ENCODE measurements at regions not wholly inside any gene's neighbourhood (a gene's known extent, or its start where the extent isn't known, plus 50 kb on each side); places are given as distances from the start of the nearest gene placed in this dataset.
"Not testable (repeated sequence)": the region's sequence is repeated elsewhere in the genome, so short reads cannot be mapped to it uniquely, and the experiment has no call there.

DNA sequence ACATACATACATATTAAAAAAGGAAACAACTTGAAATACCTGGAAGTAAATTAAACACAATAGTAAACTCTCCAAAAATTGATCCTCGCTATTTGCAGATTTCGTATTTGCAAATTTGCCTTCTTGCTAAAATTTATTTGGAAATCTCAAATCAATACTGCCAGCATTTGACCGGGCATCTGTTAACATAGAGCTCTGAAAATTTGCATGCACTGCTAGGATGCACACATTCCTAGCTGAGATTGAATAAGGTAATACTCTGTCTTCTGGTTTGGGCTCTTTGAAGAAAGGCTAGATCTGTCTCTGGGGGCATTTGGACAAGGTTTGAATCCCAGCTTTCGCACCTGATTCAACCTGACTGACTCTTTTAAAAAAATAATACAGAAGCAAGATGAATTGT is 729.1 kb upstream of the MGAT4C start:
- no peaks in the 10 kb centered on the region for H3K36me3 ChIP-seq
- TF ChIP-seq POLR2A (IDR thresholded peaks at IDR 0.05) (no peak), POLR2AphosphoS5 (IDR thresholded peaks at IDR 0.05) (no peak)
- TF ChIP-seq, protein P1, sequence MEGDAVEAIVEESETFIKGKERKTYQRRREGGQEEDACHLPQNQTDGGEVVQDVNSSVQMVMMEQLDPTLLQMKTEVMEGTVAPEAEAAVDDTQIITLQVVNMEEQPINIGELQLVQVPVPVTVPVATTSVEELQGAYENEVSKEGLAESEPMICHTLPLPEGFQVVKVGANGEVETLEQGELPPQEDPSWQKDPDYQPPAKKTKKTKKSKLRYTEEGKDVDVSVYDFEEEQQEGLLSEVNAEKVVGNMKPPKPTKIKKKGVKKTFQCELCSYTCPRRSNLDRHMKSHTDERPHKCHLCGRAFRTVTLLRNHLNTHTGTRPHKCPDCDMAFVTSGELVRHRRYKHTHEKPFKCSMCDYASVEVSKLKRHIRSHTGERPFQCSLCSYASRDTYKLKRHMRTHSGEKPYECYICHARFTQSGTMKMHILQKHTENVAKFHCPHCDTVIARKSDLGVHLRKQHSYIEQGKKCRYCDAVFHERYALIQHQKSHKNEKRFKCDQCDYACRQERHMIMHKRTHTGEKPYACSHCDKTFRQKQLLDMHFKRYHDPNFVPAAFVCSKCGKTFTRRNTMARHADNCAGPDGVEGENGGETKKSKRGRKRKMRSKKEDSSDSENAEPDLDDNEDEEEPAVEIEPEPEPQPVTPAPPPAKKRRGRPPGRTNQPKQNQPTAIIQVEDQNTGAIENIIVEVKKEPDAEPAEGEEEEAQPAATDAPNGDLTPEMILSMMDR (IDR thresholded peaks at IDR 0.05), result no peak
- H3K4me3 ChIP-seq, result no peak overlapping the region
- no peak overlapping the region for H3K27ac ChIP-seq
- no peaks in the 10 kb centered on the region for H3K27me3 ChIP-seq (replicated peaks; ENCODE audit: insufficient read depth)
- H3K4me1 ChIP-seq (replicated peaks), result no peaks in the 10 kb centered on the region
- H3K9me3 ChIP-seq, result no peaks in the 10 kb centered on the region
- no peak for DNase-seq (ENCODE audit: low spot score)
- intact Hi-C loops (cut with DNase I), result no loop called here
- WGBS, result 94% methylated on average over 4 of the region's 4 CpGs

GRCh38 chr12:86970595-86970994 is 714.4 kb upstream of the MGAT4C start:
- DNase-seq (ENCODE audit: low spot score); intact Hi-C loops (cut with DNase I); H3K4me3 ChIP-seq; H3K4me1 ChIP-seq (replicated peaks); H3K27me3 ChIP-seq (replicated peaks; ENCODE audit: insufficient read depth); H3K27ac ChIP-seq; H3K36me3 ChIP-seq; H3K9me3 ChIP-seq: not testable (repeated sequence)
- WGBS, result 85% methylated on average over 7 of the region's 7 CpGs

DNA sequence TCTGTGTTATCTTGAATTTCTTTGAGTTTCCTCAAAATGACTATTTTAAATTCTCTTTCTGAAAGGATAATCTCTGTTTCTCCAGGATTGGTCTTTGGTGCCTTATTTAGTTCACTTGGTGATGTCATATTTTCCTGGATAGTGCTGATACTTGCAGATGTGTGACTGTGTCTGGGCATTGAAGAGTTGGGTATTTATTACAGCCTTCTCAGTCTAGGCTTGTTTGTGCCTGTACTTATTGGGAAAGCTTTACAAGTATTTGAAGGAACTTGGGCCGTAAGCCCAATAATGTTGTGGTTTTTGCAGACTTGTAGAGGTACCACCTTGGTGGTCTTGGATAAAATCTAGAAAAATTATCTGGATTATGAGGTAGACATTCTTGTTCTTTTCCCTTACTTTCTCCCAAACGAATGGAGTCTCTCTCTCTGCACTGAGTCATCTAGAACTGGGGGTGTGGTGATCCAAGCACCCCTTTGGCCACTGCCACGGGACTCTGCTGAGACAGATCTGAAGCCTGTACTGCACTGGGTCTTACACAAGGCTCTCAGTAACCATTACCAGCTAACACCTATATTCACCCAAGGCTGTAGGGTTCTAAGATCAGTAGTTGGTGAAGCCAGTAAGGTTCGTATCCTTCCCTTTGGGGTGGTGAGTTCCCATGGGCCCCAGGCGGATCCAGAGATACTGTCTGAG is 703.7 kb upstream of the MGAT4C start:
- no peaks in the 10 kb centered on the region for H3K36me3 ChIP-seq
- no peaks in the 10 kb centered on the region for H3K4me1 ChIP-seq (replicated peaks)
- H3K9me3 ChIP-seq, result no peaks in the 10 kb centered on the region
- 62% methylated on average over 5 of the region's 5 CpGs for WGBS
- H3K4me3 ChIP-seq, result no peak overlapping the region
- no peak for DNase-seq (ENCODE audit: low spot score)
- TF ChIP-seq POLR2AphosphoS5 (IDR thresholded peaks at IDR 0.05), result no peak
- TF ChIP-seq POLR2A (IDR thresholded peaks at IDR 0.05), result no peak
- TF ChIP-seq, protein P1 (IDR thresholded peaks at IDR 0.05), result no peak
- intact Hi-C loops (cut with DNase I), result no loop called here
- H3K27me3 ChIP-seq (replicated peaks; ENCODE audit: insufficient read depth), result no peaks in the 10 kb centered on the region
- no peak overlapping the region for H3K27ac ChIP-seq

- WGBS, result 52% methylated on average over 3 of the region's 3 CpGs
- no peaks in the 10 kb centered on the region for H3K36me3 ChIP-seq
Measured at GRCh38 chr12:86950444-86950843, 694.3 kb upstream of the MGAT4C start.

DNA sequence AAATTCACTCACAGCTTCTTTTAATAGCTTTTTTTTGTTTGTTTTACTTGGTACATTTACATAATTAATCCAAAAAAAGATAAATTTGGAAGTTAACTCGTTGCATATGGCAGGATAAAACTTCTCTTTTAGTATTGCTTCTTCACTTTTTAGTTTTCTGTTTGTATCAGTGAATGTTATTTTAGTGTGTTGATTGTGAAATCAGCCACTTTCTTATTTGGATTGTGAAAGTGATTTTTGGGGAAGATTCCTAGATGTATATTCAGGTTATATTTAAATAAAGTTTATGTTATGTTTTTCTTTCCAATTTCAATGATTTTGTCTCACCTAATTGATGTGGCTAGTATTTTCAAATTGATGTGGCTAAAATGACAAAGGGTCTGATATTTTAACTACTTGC is 693.9 kb upstream of the MGAT4C start:
- Histone ChIP-seq H3K9me3 (no peaks in the 10 kb centered on the region), H3K27me3 (replicated peaks; ENCODE audit: insufficient read depth) (no peaks in the 10 kb centered on the region), H3K4me1 (replicated peaks) (no peaks in the 10 kb centered on the region), H3K27ac (no peak overlapping the region), H3K4me3 (no peak overlapping the region), H3K36me3 (no peaks in the 10 kb centered on the region)
- WGBS, result 13% methylated on average over 1 of the region's 1 CpG
- TF ChIP-seq POLR2AphosphoS5 (IDR thresholded peaks at IDR 0.05) (no peak), POLR2A (IDR thresholded peaks at IDR 0.05) (no peak)
- TF ChIP-seq, protein P1 (IDR thresholded peaks at IDR 0.05), result no peak
- intact Hi-C loops (cut with DNase I), result no loop called here
- no peak for DNase-seq (ENCODE audit: low spot score)

More at GRCh38 chr12:86950444-86950843, 694.3 kb upstream of the MGAT4C start:
- intact Hi-C loops (cut with DNase I), result no loop called here
- Histone ChIP-seq H3K27me3 (replicated peaks; ENCODE audit: insufficient read depth) (no peaks in the 10 kb centered on the region), H3K9me3 (no peaks in the 10 kb centered on the region), H3K4me1 (replicated peaks) (no peaks in the 10 kb centered on the region), H3K27ac (no peak overlapping the region), H3K4me3 (no peak overlapping the region)
- no peak for DNase-seq (ENCODE audit: low spot score)
- TF ChIP-seq, protein P1 (IDR thresholded peaks at IDR 0.05), result no peak
- TF ChIP-seq POLR2A (IDR thresholded peaks at IDR 0.05) (no peak), POLR2AphosphoS5 (IDR thresholded peaks at IDR 0.05) (no peak)

Data from prostate gland (tissue), 2 donors.